ENCODE measurements at regions not wholly inside any gene's neighbourhood (a gene's known extent, or its start where the extent isn't known, plus 50 kb on each side); places are given as distances from the start of the nearest gene placed in this dataset.

GRCh38 chr9:89985068-89985467 is 380.3 kb downstream of the GADD45G start:
- Histone ChIP-seq H3K4me1 (ENCODE audit: control insufficient read depth, extremely low read depth, insufficient read depth, low read length) (peaks cover 19% of the 10 kb centered on the region), H3K36me3 (ENCODE audit: control insufficient read depth in 2 of 2, extremely low read depth in 1 of 2, insufficient read depth in 2 of 2, low read length in 2 of 2) (no peaks in the 10 kb centered on the region), H3K9ac (ENCODE audit: control insufficient read depth, extremely low read depth, insufficient read depth, low read length) (no peak overlapping the region), H3K27me3 (ENCODE audit: control insufficient read depth, extremely low read depth, insufficient read depth, low read length) (peaks cover 8% of the 10 kb centered on the region), H4K20me1 (ENCODE audit: control insufficient read depth, extremely low read depth, insufficient read depth, low read length) (no peaks in the 10 kb centered on the region), H3K9me3 (ENCODE audit: control insufficient read depth, low read depth, low read length) (no peaks in the 10 kb centered on the region), H3K4me3 (ENCODE audit: control insufficient read depth in 2 of 3, extremely low read depth in 1 of 3, insufficient read depth in 2 of 3, low read depth in 1 of 3, low read length in 3 of 3) (no peak overlapping the region), H3K4me2 (ENCODE audit: control insufficient read depth, extremely low read depth, insufficient read depth, low read depth, low read length) (no peak overlapping the region), H3K79me2 (ENCODE audit: control insufficient read depth, insufficient read depth, low read length) (no peaks in the 10 kb centered on the region), H3K27ac (ENCODE audit: control insufficient read depth, insufficient read depth, low read length) (peak overlapping the region; percentile 51), H3K9me1 (ENCODE audit: control insufficient read depth, extremely low read depth, insufficient read depth, low read length) (no peaks in the 10 kb centered on the region), H2AFZ (ENCODE audit: control insufficient read depth, low read length) (no peak overlapping the region)
- dilution Hi-C loops (cut with MboI; ENCODE audit: extremely low pct_ligation_motif_present, low sequenced_read_pairs), result no loop called here
- DNase-seq (ENCODE audit: low read depth, low spot score) (no peak), FAIRE-seq (no peak)
- TF ChIP-seq EZH2 (IDR thresholded peaks at IDR 0.05; ENCODE audit: low read length), result no peak

DNA sequence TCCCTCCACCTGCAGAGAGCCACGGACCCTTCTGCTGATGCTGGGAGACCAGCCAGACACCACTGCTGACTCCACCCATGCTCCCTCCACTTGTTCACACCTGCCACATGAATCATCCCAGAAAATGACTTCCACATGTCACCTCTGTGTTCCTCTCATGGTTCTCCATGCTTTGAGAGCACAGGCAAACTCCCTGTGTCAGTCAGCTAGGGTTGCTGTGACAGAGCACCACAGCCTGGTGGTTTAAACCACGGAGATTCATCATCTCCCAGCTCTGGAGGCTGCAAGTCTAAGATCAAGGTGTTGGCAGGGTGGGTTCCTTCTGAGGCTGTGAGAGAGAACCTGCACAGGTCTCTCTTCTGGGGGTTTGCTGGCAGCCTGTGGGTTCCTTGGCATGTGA is 381.4 kb downstream of the GADD45G start:
- peak; percentile 9 for FAIRE-seq

More for the DNA sequence above, 381.4 kb downstream of the GADD45G start:
- Histone ChIP-seq H3K27me3 (ENCODE audit: control insufficient read depth, extremely low read depth, insufficient read depth, low read length) (peaks cover 3% of the 10 kb centered on the region), H2AFZ (ENCODE audit: control insufficient read depth, low read length) (no peak overlapping the region), H3K36me3 (ENCODE audit: control insufficient read depth in 2 of 2, extremely low read depth in 1 of 2, insufficient read depth in 2 of 2, low read length in 2 of 2) (no peaks in the 10 kb centered on the region), H3K4me1 (ENCODE audit: control insufficient read depth, extremely low read depth, insufficient read depth, low read length) (peaks cover 24% of the 10 kb centered on the region), H3K4me3 (ENCODE audit: control insufficient read depth in 2 of 3, extremely low read depth in 1 of 3, insufficient read depth in 2 of 3, low read depth in 1 of 3, low read length in 3 of 3) (no peak overlapping the region), H3K79me2 (ENCODE audit: control insufficient read depth, insufficient read depth, low read length) (no peaks in the 10 kb centered on the region), H3K9me1 (ENCODE audit: control insufficient read depth, extremely low read depth, insufficient read depth, low read length) (no peaks in the 10 kb centered on the region), H4K20me1 (ENCODE audit: control insufficient read depth, extremely low read depth, insufficient read depth, low read length) (no peaks in the 10 kb centered on the region), H3K9me3 (ENCODE audit: control insufficient read depth, low read depth, low read length) (no peaks in the 10 kb centered on the region), H3K27ac (ENCODE audit: control insufficient read depth, insufficient read depth, low read length) (no peak overlapping the region), H3K4me2 (ENCODE audit: control insufficient read depth, extremely low read depth, insufficient read depth, low read depth, low read length) (no peak overlapping the region), H3K9ac (ENCODE audit: control insufficient read depth, extremely low read depth, insufficient read depth, low read length) (no peak overlapping the region)
- TF ChIP-seq CTCF (optimal IDR thresholded peaks at IDR 0.05 in 1 of 3, IDR thresholded peaks at IDR 0.05 in 1 of 3, conservative IDR thresholded peaks at IDR 0.05 in 1 of 3; ENCODE audit: extremely low read depth in 1 of 3, insufficient read depth in 2 of 3, low read length in 3 of 3), result no peak
- TF ChIP-seq EZH2 (IDR thresholded peaks at IDR 0.05; ENCODE audit: low read length), result no peak
- DNase-seq (ENCODE audit: low read depth, low spot score), result no peak
- dilution Hi-C loops (cut with MboI; ENCODE audit: extremely low pct_ligation_motif_present, low sequenced_read_pairs), result no loop called here

Measured in keratinocyte (primary cell).